Adrenal gland (tissue), 5 donors: ENCODE measurements at regions not wholly inside any gene's neighbourhood (a gene's known extent, or its start where the extent isn't known, plus 50 kb on each side); places are given as distances from the start of the nearest gene placed in this dataset.

Source experiments
- POLR2A ChIP-seq, 2 donors: fragments of 450-650 bp; IDR thresholded peaks; one replicate each; pipeline ENCODE4 v1.6.1; 2017; ENCODE audit warnings: antibody characterized with exemption in 2 of 2, mild to moderate bottlenecking in 2 of 2, moderate library complexity in 1 of 2
- TF ChIP-seq, protein P1 (sequence below), 6 experiments: fragments of 450-650 bp in 4 of 6; fragments of 200-600 bp in 2 of 6; sonication (generic) in 1 of 6; IDR thresholded peaks; 1 replicate in 5 of 6; 2 replicates in 1 of 6; pipeline versions ENCODE4 v1.5.1 to v1.8.0; 2016 to 2021; ENCODE audit warnings: antibody characterized with exemption in 6 of 6, mild to moderate bottlenecking in 2 of 6, moderate library complexity in 1 of 6
- donor health status: DM: no; HTN: no; CAD: no.

GRCh38 chr5:143671674-143672569 is 140.0 kb upstream of the HMHB1 start:
- TF ChIP-seq, protein P1, sequence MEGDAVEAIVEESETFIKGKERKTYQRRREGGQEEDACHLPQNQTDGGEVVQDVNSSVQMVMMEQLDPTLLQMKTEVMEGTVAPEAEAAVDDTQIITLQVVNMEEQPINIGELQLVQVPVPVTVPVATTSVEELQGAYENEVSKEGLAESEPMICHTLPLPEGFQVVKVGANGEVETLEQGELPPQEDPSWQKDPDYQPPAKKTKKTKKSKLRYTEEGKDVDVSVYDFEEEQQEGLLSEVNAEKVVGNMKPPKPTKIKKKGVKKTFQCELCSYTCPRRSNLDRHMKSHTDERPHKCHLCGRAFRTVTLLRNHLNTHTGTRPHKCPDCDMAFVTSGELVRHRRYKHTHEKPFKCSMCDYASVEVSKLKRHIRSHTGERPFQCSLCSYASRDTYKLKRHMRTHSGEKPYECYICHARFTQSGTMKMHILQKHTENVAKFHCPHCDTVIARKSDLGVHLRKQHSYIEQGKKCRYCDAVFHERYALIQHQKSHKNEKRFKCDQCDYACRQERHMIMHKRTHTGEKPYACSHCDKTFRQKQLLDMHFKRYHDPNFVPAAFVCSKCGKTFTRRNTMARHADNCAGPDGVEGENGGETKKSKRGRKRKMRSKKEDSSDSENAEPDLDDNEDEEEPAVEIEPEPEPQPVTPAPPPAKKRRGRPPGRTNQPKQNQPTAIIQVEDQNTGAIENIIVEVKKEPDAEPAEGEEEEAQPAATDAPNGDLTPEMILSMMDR (IDR thresholded peaks at IDR 0.05), result no peak
- no peak for TF ChIP-seq POLR2A (IDR thresholded peaks at IDR 0.05)
